ENCODE measurements at regions not wholly inside any gene's neighbourhood (a gene's known extent, or its start where the extent isn't known, plus 50 kb on each side); places are given as distances from the start of the nearest gene placed in this dataset.

DNA sequence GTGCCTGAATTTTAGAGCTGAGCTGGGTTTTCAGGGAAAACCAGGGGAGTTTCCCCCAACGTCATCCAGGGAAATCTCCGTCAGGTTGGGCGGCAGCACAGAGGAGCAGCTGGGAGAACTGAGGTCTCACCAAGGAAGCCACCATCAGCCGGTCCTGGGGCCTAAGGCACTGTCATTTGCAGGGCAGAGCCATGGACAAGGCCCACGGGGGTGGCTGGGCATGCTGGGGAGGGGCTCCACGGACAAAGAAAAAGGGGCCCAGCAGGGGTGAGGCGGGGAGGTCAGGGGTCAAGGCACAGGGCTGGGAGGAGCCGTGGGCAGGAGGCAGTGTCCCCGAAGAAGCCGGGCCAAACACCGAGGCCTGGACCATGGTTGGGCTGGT lies 109.8 kb downstream of the HMX1 start:
- POLR2A ChIA-PET, result no interaction called here
- BruUV-seq (replicated peaks), result no TSS peak
- intact Hi-C loops (cut with micrococcal nuclease), result no loop called here

More for the DNA sequence above, 109.8 kb downstream of the HMX1 start:
- H3K9me1 ChIP-seq (replicated peaks; ENCODE audit: control insufficient read depth, extremely low read depth, insufficient read depth, low read length), result no peaks in the 10 kb centered on the region
- TF ChIP-seq, protein P1, sequence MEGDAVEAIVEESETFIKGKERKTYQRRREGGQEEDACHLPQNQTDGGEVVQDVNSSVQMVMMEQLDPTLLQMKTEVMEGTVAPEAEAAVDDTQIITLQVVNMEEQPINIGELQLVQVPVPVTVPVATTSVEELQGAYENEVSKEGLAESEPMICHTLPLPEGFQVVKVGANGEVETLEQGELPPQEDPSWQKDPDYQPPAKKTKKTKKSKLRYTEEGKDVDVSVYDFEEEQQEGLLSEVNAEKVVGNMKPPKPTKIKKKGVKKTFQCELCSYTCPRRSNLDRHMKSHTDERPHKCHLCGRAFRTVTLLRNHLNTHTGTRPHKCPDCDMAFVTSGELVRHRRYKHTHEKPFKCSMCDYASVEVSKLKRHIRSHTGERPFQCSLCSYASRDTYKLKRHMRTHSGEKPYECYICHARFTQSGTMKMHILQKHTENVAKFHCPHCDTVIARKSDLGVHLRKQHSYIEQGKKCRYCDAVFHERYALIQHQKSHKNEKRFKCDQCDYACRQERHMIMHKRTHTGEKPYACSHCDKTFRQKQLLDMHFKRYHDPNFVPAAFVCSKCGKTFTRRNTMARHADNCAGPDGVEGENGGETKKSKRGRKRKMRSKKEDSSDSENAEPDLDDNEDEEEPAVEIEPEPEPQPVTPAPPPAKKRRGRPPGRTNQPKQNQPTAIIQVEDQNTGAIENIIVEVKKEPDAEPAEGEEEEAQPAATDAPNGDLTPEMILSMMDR (IDR thresholded peaks at IDR 0.05; ENCODE audit: extremely low read depth in 1 of 2, insufficient read depth in 1 of 2, low read depth in 1 of 2, low read length in 2 of 2), result no peak
- TF ChIP-seq, protein P2, sequence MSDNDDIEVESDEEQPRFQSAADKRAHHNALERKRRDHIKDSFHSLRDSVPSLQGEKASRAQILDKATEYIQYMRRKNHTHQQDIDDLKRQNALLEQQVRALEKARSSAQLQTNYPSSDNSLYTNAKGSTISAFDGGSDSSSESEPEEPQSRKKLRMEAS (IDR thresholded peaks at IDR 0.05; ENCODE audit: insufficient read depth, insufficient read length), result no peak
- TF ChIP-seq MYC (IDR thresholded peaks at IDR 0.05; ENCODE audit: low read depth, low read length) (no peak), POLR2A (IDR thresholded peaks at IDR 0.05; ENCODE audit: low read depth, low read length) (no peak), GATA2 (IDR thresholded peaks at IDR 0.05; ENCODE audit: insufficient read depth, insufficient read length, low read depth, low read length) (no peak), EZH2 (IDR thresholded peaks at IDR 0.05; ENCODE audit: borderline replicate concordance, low read depth, low read length, severe bottlenecking) (no peak)
- dilution Hi-C loops (cut with MboI; ENCODE audit: extremely low pct_ligation_motif_present, low sequenced_read_pairs), result no loop called here
- H3K4me1 ChIP-seq (ENCODE audit: control insufficient read depth, extremely low read depth, insufficient read depth, low read length), result no peaks in the 10 kb centered on the region
- no peak overlapping the region for H2AFZ ChIP-seq (ENCODE audit: low read depth, low read length)
- no peak overlapping the region for H3K4me3 ChIP-seq (replicated peaks in 1 of 3; ENCODE audit: insufficient read depth in 1 of 3, low read depth in 1 of 3, low read length in 3 of 3)
- H3K27ac ChIP-seq (ENCODE audit: insufficient read depth, low read depth, low read length), result no peak overlapping the region
- FAIRE-seq (no peak), DNase-seq (ENCODE audit: low read depth, low spot score) (no peak)
- H3K27me3 ChIP-seq (ENCODE audit: control insufficient read depth in 2 of 2, insufficient read depth in 2 of 2, low read length in 2 of 2), result no peaks in the 10 kb centered on the region
- H4K20me1 ChIP-seq (replicated peaks; ENCODE audit: control insufficient read depth, extremely low read depth, insufficient read depth, low read length), result no peaks in the 10 kb centered on the region
- no peak overlapping the region for H3K4me2 ChIP-seq (ENCODE audit: insufficient read depth, low read length)
- H3K9me3 ChIP-seq (replicated peaks; ENCODE audit: control insufficient read depth, insufficient read depth, low read length), result no peaks in the 10 kb centered on the region
- no peak overlapping the region for H3K9ac ChIP-seq (replicated peaks; ENCODE audit: extremely low read depth, insufficient read depth, low read length)
- CTCF ChIA-PET, result no interaction called here
- no peaks in the 10 kb centered on the region for H3K79me2 ChIP-seq (ENCODE audit: control insufficient read depth, insufficient read depth, low read length)
- H3K36me3 ChIP-seq (ENCODE audit: control insufficient read depth in 2 of 2, extremely low read depth in 1 of 2, insufficient read depth in 2 of 2, low read length in 2 of 2), result no peaks in the 10 kb centered on the region
